HEK293 (cell line): ENCODE measurements at regions not wholly inside any gene's neighbourhood (a gene's known extent, or its start where the extent isn't known, plus 50 kb on each side); places are given as distances from the start of the nearest gene placed in this dataset.

Experiments used
- CTCF ChIA-PET: fragments of 350-600 bp; formaldehyde crosslinking; extraction: SDS; loops from one replicate; lab custom pipeline; 2021; ENCODE audit warnings: antibody characterized with exemption; lab: Yijun Ruan, JAX
- POLR2A ChIA-PET: fragments of 300-600 bp; formaldehyde crosslinking; extraction: SDS; loops from one replicate; lab custom pipeline; 2020; ENCODE audit warnings: antibody characterized with exemption, inconsistent platforms; lab: Yijun Ruan, JAX
- H3K27ac ChIP-seq: fragments of 200-500 bp; sonication (Bioruptor generic); 2 replicates; pipeline ENCODE4 v1.5.1; 2014; ENCODE audit warnings: low read depth, low read length, control low read depth, inconsistent platforms; ENCODE audit errors: extremely low read depth
- H3K36me3 ChIP-seq, 2 experiments: fragments of 200-500 bp in 1 of 2; sonication (Bioruptor generic) in 1 of 2; 1 replicate in 1 of 2; 2 replicates in 1 of 2; pipeline ENCODE4 v1.5.1; 2014 to 2017; ENCODE audit warnings: inconsistent platforms in 2 of 2, low read length in 2 of 2; ENCODE audit not compliant: control insufficient read depth in 2 of 2, insufficient read depth in 1 of 2
- H3K4me1 ChIP-seq: fragments of 200-500 bp; sonication (Bioruptor generic); 2 replicates; pipeline ENCODE4 v1.5.1; 2014; ENCODE audit warnings: mild to moderate bottlenecking, low read length, inconsistent platforms; ENCODE audit not compliant: control insufficient read depth, insufficient read depth
- H3K4me3 ChIP-seq: 2 replicates; pipeline ENCODE4 v1.5.1; 2011; ENCODE audit warnings: low read depth, mild to moderate bottlenecking, control low read depth, low read length, moderate library complexity
- H3K9me3 ChIP-seq: fragments of 200-500 bp; sonication (Bioruptor generic); 2 replicates; pipeline ENCODE4 v1.5.1; 2014; ENCODE audit warnings: low read depth, low read length, inconsistent platforms; ENCODE audit not compliant: control insufficient read depth, insufficient read depth
- OVOL3 ChIP-seq: fragments of 450-650 bp; formaldehyde crosslinking; IDR thresholded peaks from 2 replicates; pipeline ENCODE4 v1.5.1; 2016; ENCODE audit warnings: missing biosample characterization, missing genetic modification characterization
- SCRT1 ChIP-seq: fragments of 450-650 bp; formaldehyde crosslinking; IDR thresholded peaks from 2 replicates; pipeline ENCODE4 v1.5.1; 2016; ENCODE audit warnings: missing biosample characterization, missing genetic modification characterization, borderline replicate concordance
- SETDB1 ChIP-seq: IDR thresholded peaks from one replicate; pipeline ENCODE4 v1.6.1; 2017; ENCODE audit warnings: mild to moderate bottlenecking, low read length, moderate library complexity, mixed read lengths; ENCODE audit not compliant: insufficient read length
- TCF7L2 ChIP-seq: IDR thresholded peaks from 2 replicates; pipeline ENCODE4 v1.6.1; 2011; ENCODE audit warnings: low read depth, mild to moderate bottlenecking, inconsistent platforms, low read length, moderate library complexity, borderline replicate concordance
- ZEB2 ChIP-seq: fragments of 450-650 bp; formaldehyde crosslinking; IDR thresholded peaks from 2 replicates; pipeline ENCODE4 v1.5.1; 2016; ENCODE audit warnings: missing biosample characterization, missing genetic modification characterization
- ZFP3 ChIP-seq: fragments of 450-650 bp; formaldehyde crosslinking; IDR thresholded peaks from 2 replicates; pipeline ENCODE4 v1.5.1; 2016; ENCODE audit warnings: low read depth, missing biosample characterization, missing genetic modification characterization
- ZNF114 ChIP-seq: fragments of 450-650 bp; formaldehyde crosslinking; IDR thresholded peaks from 2 replicates; pipeline ENCODE4 v1.5.0; 2017; ENCODE audit warnings: missing biosample characterization, missing genetic modification characterization
- ZNF140 ChIP-seq: fragments of 450-650 bp; formaldehyde crosslinking; IDR thresholded peaks from 2 replicates; pipeline ENCODE4 v1.5.1; 2016; ENCODE audit warnings: missing biosample characterization, missing genetic modification characterization
- ZNF16 ChIP-seq: fragments of 450-650 bp; formaldehyde crosslinking; IDR thresholded peaks from 2 replicates; pipeline ENCODE4 v1.5.1; 2016; ENCODE audit warnings: low read depth, missing biosample characterization, missing genetic modification characterization
- ZNF362 ChIP-seq: fragments of 450-650 bp; formaldehyde crosslinking; IDR thresholded peaks from 2 replicates; pipeline ENCODE4 v1.5.1; 2016; ENCODE audit warnings: missing biosample characterization, missing genetic modification characterization
- ZNF416 ChIP-seq: fragments of 450-650 bp; formaldehyde crosslinking; IDR thresholded peaks from 2 replicates; pipeline ENCODE4 v1.5.1; 2016; ENCODE audit warnings: missing biosample characterization, missing genetic modification characterization
- ZNF423 ChIP-seq: fragments of 450-650 bp; formaldehyde crosslinking; IDR thresholded peaks from 2 replicates; pipeline ENCODE4 v1.5.1; 2016; ENCODE audit warnings: missing biosample characterization, missing genetic modification characterization
- ZNF48 ChIP-seq: fragments of 450-650 bp; formaldehyde crosslinking; IDR thresholded peaks from 2 replicates; pipeline ENCODE4 v1.5.1; 2016; ENCODE audit warnings: missing biosample characterization, missing genetic modification characterization
- ZNF501 ChIP-seq: fragments of 450-650 bp; formaldehyde crosslinking; IDR thresholded peaks from 2 replicates; pipeline ENCODE4 v1.5.1; 2016; ENCODE audit warnings: missing biosample characterization, missing genetic modification characterization
- ZNF521 ChIP-seq: fragments of 450-650 bp; formaldehyde crosslinking; IDR thresholded peaks from 2 replicates; pipeline ENCODE4 v1.5.1; 2017; ENCODE audit warnings: missing biosample characterization, mild to moderate bottlenecking, missing genetic modification characterization
- ZNF626 ChIP-seq: fragments of 450-650 bp; sonication (Bioruptor Pico); formaldehyde crosslinking; IDR thresholded peaks from 2 replicates; pipeline ENCODE4 v1.5.1; 2018; ENCODE audit warnings: missing biosample characterization, missing genetic modification characterization, inconsistent platforms
- ZNF654 ChIP-seq: fragments of 450-650 bp; formaldehyde crosslinking; IDR thresholded peaks from 2 replicates; pipeline ENCODE4 v1.5.1; 2016; ENCODE audit warnings: low read depth, missing biosample characterization, missing genetic modification characterization
- ZNF707 ChIP-seq: fragments of 450-650 bp; formaldehyde crosslinking; IDR thresholded peaks from 2 replicates; pipeline ENCODE4 v1.5.1; 2016; ENCODE audit warnings: missing biosample characterization, missing genetic modification characterization
- ZNF768 ChIP-seq: fragments of 450-650 bp; formaldehyde crosslinking; IDR thresholded peaks from 2 replicates; pipeline ENCODE4 v1.5.1; 2018; ENCODE audit warnings: missing biosample characterization, mild to moderate bottlenecking, missing genetic modification characterization
- ZNF777 ChIP-seq: fragments of 450-650 bp; formaldehyde crosslinking; IDR thresholded peaks from 2 replicates; pipeline ENCODE4 v1.5.1; 2017; ENCODE audit warnings: missing biosample characterization, missing genetic modification characterization, borderline replicate concordance
- ZNF785 ChIP-seq: fragments of 450-650 bp; formaldehyde crosslinking; IDR thresholded peaks from 2 replicates; pipeline ENCODE4 v1.5.1; 2016; ENCODE audit warnings: missing biosample characterization, missing genetic modification characterization
- ZNF830 ChIP-seq: fragments of 450-650 bp; IDR thresholded peaks from 2 replicates; pipeline ENCODE4 v1.5.0; 2018; ENCODE audit warnings: missing biosample characterization, missing genetic modification characterization, low read depth, mild to moderate bottlenecking, moderate library complexity
- TF ChIP-seq, protein P1 (sequence below): fragments of 450-650 bp; formaldehyde crosslinking; IDR thresholded peaks from 2 replicates; pipeline ENCODE4 v1.5.1; 2016; ENCODE audit warnings: missing biosample characterization, missing genetic modification characterization
- TF ChIP-seq, protein P2 (sequence below): fragments of 450-650 bp; formaldehyde crosslinking; IDR thresholded peaks from 2 replicates; pipeline ENCODE4 v1.5.1; 2016; ENCODE audit warnings: missing biosample characterization, missing genetic modification characterization
- TF ChIP-seq, protein P3 (sequence below): IDR thresholded peaks from 2 replicates; pipeline ENCODE4 v1.6.1; 2011; ENCODE audit warnings: mild to moderate bottlenecking, low read depth, low read length, borderline replicate concordance

GRCh38 chr14:71604231-71604630 is 328.0 kb upstream of the RGS6 start:
- TF ChIP-seq ZNF114 (tag by site-specific recombination) (no peak), ZFP3 (tag by site-specific recombination) (no peak), ZNF707 (tag by site-specific recombination) (no peak), SCRT1 (tag by site-specific recombination) (no peak), ZNF362 (tag by site-specific recombination) (no peak), ZNF785 (tag by site-specific recombination) (no peak), ZNF48 (no peak), ZNF830 (no peak), OVOL3 (tag by site-specific recombination) (no peak)
- TF ChIP-seq, protein P1, sequence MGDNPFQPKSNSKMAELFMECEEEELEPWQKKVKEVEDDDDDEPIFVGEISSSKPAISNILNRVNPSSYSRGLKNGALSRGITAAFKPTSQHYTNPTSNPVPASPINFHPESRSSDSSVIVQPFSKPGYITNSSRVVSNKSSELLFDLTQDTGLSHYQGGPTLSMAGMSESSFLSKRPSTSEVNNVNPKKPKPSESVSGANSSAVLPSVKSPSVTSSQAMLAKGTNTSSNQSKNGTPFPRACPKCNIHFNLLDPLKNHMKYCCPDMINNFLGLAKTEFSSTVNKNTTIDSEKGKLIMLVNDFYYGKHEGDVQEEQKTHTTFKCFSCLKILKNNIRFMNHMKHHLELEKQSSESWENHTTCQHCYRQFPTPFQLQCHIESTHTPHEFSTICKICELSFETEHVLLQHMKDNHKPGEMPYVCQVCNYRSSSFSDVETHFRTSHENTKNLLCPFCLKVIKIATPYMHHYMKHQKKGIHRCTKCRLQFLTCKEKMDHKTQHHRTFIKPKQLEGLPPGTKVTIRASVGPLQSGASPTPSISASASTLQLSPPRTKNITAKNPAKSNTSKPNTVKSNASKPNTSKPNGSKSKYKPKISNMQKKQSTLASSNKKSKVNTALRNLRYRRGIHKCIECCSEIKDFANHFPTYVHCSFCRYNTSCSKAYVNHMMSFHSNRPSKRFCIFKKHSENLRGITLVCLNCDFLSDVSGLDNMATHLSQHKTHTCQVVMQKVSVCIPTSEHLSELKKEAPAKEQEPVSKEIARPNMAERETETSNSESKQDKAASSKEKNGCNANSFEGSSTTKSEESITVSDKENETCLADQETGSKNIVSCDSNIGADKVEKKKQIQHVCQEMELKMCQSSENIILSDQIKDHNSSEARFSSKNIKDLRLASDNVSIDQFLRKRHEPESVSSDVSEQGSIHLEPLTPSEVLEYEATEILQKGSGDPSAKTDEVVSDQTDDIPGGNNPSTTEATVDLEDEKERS (tag by site-specific recombination): no peak
- POLR2A ChIA-PET: no interaction called here
- CTCF ChIA-PET: no interaction called here
- Histone ChIP-seq H3K27ac (no peak overlapping the region), H3K4me3 (no peak overlapping the region), H3K9me3 (no peaks in the 10 kb centered on the region; the same call in 1 of the 2 replicates), H3K36me3 (no peaks in the 10 kb centered on the region), H3K4me1 (no peaks in the 10 kb centered on the region; the same call in 1 of the 2 replicates)

GRCh38 chr14:71606064-71606463 is 326.2 kb upstream of the RGS6 start:
- Histone ChIP-seq H3K9me3 (no peaks in the 10 kb centered on the region), H3K36me3 (no peaks in the 10 kb centered on the region), H3K4me1 (peaks cover 10% of the 10 kb centered on the region)
- CTCF ChIA-PET: no interaction called here
- TF ChIP-seq ZNF654 (tag by site-specific recombination) (no peak), ZFP3 (tag by site-specific recombination) (no peak), ZNF423 (tag by site-specific recombination) (no peak), SETDB1 (no peak), ZNF16 (no peak), ZNF521 (tag by site-specific recombination) (no peak), ZNF777 (tag by site-specific recombination) (no peak), ZNF140 (no peak), ZNF501 (tag by site-specific recombination) (no peak), ZNF626 (tag by site-specific recombination) (no peak), TCF7L2 (no peak), ZNF768 (tag by site-specific recombination) (no peak), ZEB2 (tag by site-specific recombination) (no peak), ZNF416 (tag by site-specific recombination) (no peak)
- TF ChIP-seq, protein P2, sequence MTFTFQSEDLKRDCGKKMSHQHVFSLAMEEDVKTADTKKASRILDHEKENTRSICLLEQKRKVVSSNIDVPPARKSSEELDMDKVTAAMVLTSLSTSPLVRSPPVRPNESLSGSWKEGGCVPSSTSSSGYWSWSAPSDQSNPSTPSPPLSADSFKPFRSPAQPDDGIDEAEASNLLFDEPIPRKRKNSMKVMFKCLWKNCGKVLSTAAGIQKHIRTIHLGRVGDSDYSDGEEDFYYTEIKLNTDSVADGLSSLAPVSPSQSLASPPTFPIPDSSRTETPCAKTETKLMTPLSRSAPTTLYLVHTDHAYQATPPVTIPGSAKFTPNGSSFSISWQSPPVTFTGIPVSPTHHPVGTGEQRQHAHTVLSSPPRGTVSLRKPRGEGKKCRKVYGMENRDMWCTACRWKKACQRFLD (tag by site-specific recombination): no peak
- TF ChIP-seq, protein P3, sequence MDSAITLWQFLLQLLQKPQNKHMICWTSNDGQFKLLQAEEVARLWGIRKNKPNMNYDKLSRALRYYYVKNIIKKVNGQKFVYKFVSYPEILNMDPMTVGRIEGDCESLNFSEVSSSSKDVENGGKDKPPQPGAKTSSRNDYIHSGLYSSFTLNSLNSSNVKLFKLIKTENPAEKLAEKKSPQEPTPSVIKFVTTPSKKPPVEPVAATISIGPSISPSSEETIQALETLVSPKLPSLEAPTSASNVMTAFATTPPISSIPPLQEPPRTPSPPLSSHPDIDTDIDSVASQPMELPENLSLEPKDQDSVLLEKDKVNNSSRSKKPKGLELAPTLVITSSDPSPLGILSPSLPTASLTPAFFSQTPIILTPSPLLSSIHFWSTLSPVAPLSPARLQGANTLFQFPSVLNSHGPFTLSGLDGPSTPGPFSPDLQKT: no peak
- TF ChIP-seq, all 188 proteins: peak for 0
- Histone ChIP-seq H3K27ac (no peak overlapping the region), H3K4me3 (no peak overlapping the region)
- POLR2A ChIA-PET: no interaction called here
